Pancreas (tissue), 10 donors: ENCODE measurements at regions not wholly inside any gene's neighbourhood (a gene's known extent, or its start where the extent isn't known, plus 50 kb on each side); places are given as distances from the start of the nearest gene placed in this dataset.
"Not testable (repeated sequence)": the region's sequence is repeated elsewhere in the genome, so short reads cannot be mapped to it uniquely, and the experiment has no call there.

ENCODE experiments used
- ATAC-seq, 4 donors: fragments of 200-7000 bp; cut with Tn5 transposase; one replicate each; pipeline versions ENCODE4 v1.8.0 to v1.9.1; 2020; ENCODE audit warnings: mild to moderate bottlenecking in 4 of 4, moderate library complexity in 4 of 4
- DNase-seq, 6 donors: peaks; one replicate each; pipeline ENCODE4 v3.0.0-alpha.2; 2020
- FAIRE-seq: peaks from 2 replicates; lab custom pipeline; 2012; peaks lifted over from hg19 to GRCh38; lab: Jason Lieb, UNC
- H3K27ac ChIP-seq, 4 donors: fragments of 200-600 bp; sonication (generic); 1 replicate in 3 of 4; 2 replicates in 1 of 4; pipeline versions ENCODE4 v1.5.0 to v1.8.0; 2020
- H3K27me3 ChIP-seq, 4 donors: fragments of 200-600 bp; one replicate each; pipeline ENCODE4 v1.8.0; 2021
- H3K36me3 ChIP-seq, 3 donors: fragments of 200-600 bp; sonication (generic) in 1 of 3; one replicate each; pipeline versions ENCODE4 v1.5.0 to v1.8.0; 2020 to 2021
- H3K4me1 ChIP-seq, 3 donors: fragments of 200-600 bp; one replicate each; pipeline ENCODE4 v1.8.0; 2021
- H3K4me3 ChIP-seq, 4 donors: fragments of 200-600 bp; sonication (generic) in 2 of 4; one replicate each; pipeline versions ENCODE4 v1.5.0 to v1.8.0; 2020 to 2021
- H3K9me3 ChIP-seq, 4 donors: fragments of 200-600 bp; one replicate each; pipeline ENCODE4 v1.8.0; 2021
- CTCF ChIP-seq, 4 donors: fragments of 200-600 bp; sonication (generic) in 3 of 4; IDR thresholded peaks; one replicate each; pipeline versions ENCODE4 v1.5.0 to v1.8.0; 2021; ENCODE audit warnings: antibody characterized with exemption in 4 of 4
- WGBS, 2 donors: extraction: QIAGEN DNeasy Blood & Tissue Kit; methylation state at CpG; one replicate each; pipeline ENCODE4 v1.1.7; 2013; 5-methylcytosine and 5-hydroxymethylcytosine counted together
- intact Hi-C, 3 donors: fragments of 100-400 bp; cut with DNase I; formaldehyde crosslinking; loops; one replicate each; pipeline versions ENCODE4 v1.11.1 to v1.14.2; 2022
- donor health status: healthy with polysubstance abuse.
- donor health status: DM: no; HTN: no; CAD: no; lungs with moderate emphysema.
- donor health status: DM: no; HTN: no; CAD: no.
- donor health status: control.
- donor health status: control.
- donor health status: Bipolar disorder and iron deficiency.
- donor health status: DM: yes; HTN: yes; CAD: no.
- donor health status: DM: no; HTN: no; CAD: no.
- donor health status: DM: no; HTN: no; CAD: no.
- donor health status: DM: yes; HTN: yes; CAD: no.

GRCh38 chr4:85030156-85030555, 63.7 kb upstream of the WDFY3 start:
- intact Hi-C loops = no loop called here
- no peaks in the 10 kb centered on the region for H3K27me3 ChIP-seq
- no peak overlapping the region for H3K27ac ChIP-seq
- 84 to 94% methylated on average over 3 of the region's 3 CpGs for WGBS, 2 donors
- no peaks in the 10 kb centered on the region for H3K4me1 ChIP-seq
- no peak for DNase-seq
- no peaks in the 10 kb centered on the region for H3K9me3 ChIP-seq
- no peak for FAIRE-seq
- ATAC-seq = no peak
- TF ChIP-seq CTCF (IDR thresholded peaks at IDR 0.05) = no peak
- H3K4me3 ChIP-seq = no peak overlapping the region
- no peaks in the 10 kb centered on the region for H3K36me3 ChIP-seq

GRCh38 chr4:85033838-85034237, 67.3 kb upstream of the WDFY3 start:
- WGBS, 2 donors = 83 to 86% methylated on average over 6 of the region's 6 CpGs
- H3K27me3 ChIP-seq, H3K4me1 ChIP-seq, H3K27ac ChIP-seq, H3K4me3 ChIP-seq, H3K9me3 ChIP-seq, H3K36me3 ChIP-seq, DNase-seq, ATAC-seq, FAIRE-seq, intact Hi-C loops: not testable (repeated sequence)

- intact Hi-C loops = no loop called here
- no peaks in the 10 kb centered on the region for H3K4me1 ChIP-seq
- DNase-seq = no peak
- no peak overlapping the region for H3K27ac ChIP-seq
- H3K4me3 ChIP-seq = no peak overlapping the region
- WGBS, 2 donors = 49 to 70% methylated on average over 1 of the region's 1 CpG
- no peaks in the 10 kb centered on the region for H3K36me3 ChIP-seq
- FAIRE-seq = no peak
- ATAC-seq = no peak
- no peaks in the 10 kb centered on the region for H3K27me3 ChIP-seq
- no peak for TF ChIP-seq CTCF (IDR thresholded peaks at IDR 0.05)
- H3K9me3 ChIP-seq = no peaks in the 10 kb centered on the region
Observed at GRCh38 chr4:85039526-85039925, 73.0 kb upstream of the WDFY3 start.

GRCh38 chr4:85043812-85044496, 77.5 kb upstream of the WDFY3 start:
- H3K27me3 ChIP-seq, FAIRE-seq, H3K36me3 ChIP-seq, H3K9me3 ChIP-seq, H3K4me3 ChIP-seq, H3K27ac ChIP-seq, DNase-seq, intact Hi-C loops, H3K4me1 ChIP-seq: not testable (repeated sequence)
- peak in 1 of 4 donors; percentile 26 for ATAC-seq
- WGBS, 2 donors = 53 to 79% methylated on average over 6 of the region's 6 CpGs

GRCh38 chr4:85050736-85051135, 84.2 kb upstream of the WDFY3 start:
- no peak overlapping the region for H3K4me3 ChIP-seq
- no peak overlapping the region for H3K27ac ChIP-seq
- ATAC-seq = no peak
- FAIRE-seq = no peak
- no peak for DNase-seq
- H3K36me3 ChIP-seq = no peaks in the 10 kb centered on the region
- H3K4me1 ChIP-seq = no peaks in the 10 kb centered on the region
- TF ChIP-seq CTCF (IDR thresholded peaks at IDR 0.05) = no peak
- 9 to 15% methylated on average over 1 of the region's 1 CpG for WGBS, 2 donors
- intact Hi-C loops = no loop called here
- H3K9me3 ChIP-seq = no peaks in the 10 kb centered on the region
- no peaks in the 10 kb centered on the region for H3K27me3 ChIP-seq

GRCh38 chr4:85051526-85051925, 85.0 kb upstream of the WDFY3 start:
- TF ChIP-seq CTCF (IDR thresholded peaks at IDR 0.05) = no peak
- H3K4me1 ChIP-seq = no peaks in the 10 kb centered on the region
- DNase-seq (no peak), ATAC-seq (no peak), FAIRE-seq (no peak)
- H3K9me3 ChIP-seq = no peaks in the 10 kb centered on the region
- intact Hi-C loops = no loop called here
- 7 to 9% methylated on average over 2 of the region's 2 CpGs for WGBS, 2 donors
- H3K27ac ChIP-seq = no peak overlapping the region
- H3K27me3 ChIP-seq = no peaks in the 10 kb centered on the region
- no peaks in the 10 kb centered on the region for H3K36me3 ChIP-seq
- no peak overlapping the region for H3K4me3 ChIP-seq

GRCh38 chr4:85054925-85055324, 88.4 kb upstream of the WDFY3 start:
- H3K9me3 ChIP-seq, FAIRE-seq, H3K4me1 ChIP-seq, ATAC-seq, H3K36me3 ChIP-seq, intact Hi-C loops, H3K27ac ChIP-seq, H3K4me3 ChIP-seq, H3K27me3 ChIP-seq, DNase-seq: not testable (repeated sequence)
- WGBS, 2 donors = 40 to 50% methylated on average over 3 of the region's 3 CpGs
